Central memory CD8-positive, alpha-beta T cell (primary cell): ENCODE measurements at regions not wholly inside any gene's neighbourhood (a gene's known extent, or its start where the extent isn't known, plus 50 kb on each side); places are given as distances from the start of the nearest gene placed in this dataset.

Experiments used
- ATAC-seq: fragments of 150-1000 bp; cut with Tn5 transposase; replicated peaks from 2 replicates; pipeline ENCODE4 v1.10.0; 2022; ENCODE audit warnings: mild to moderate bottlenecking, moderate FRiP score, moderate number of reproducible peaks; ENCODE audit not compliant: poor library complexity, severe bottlenecking; ENCODE audit errors: extremely low read depth
- DNase-seq, 2 donors: peaks; one replicate each; pipeline ENCODE4 v3.0.0; 2021; ENCODE audit warnings: low spot score in 2 of 2
- H3K27ac Mint-ChIP-seq: one replicate; pipeline ENCODE4 v1.8.0; 2022; ENCODE audit warnings: low read depth, mild to moderate bottlenecking, moderate library complexity, mixed read lengths
- H3K27me3 Mint-ChIP-seq: one replicate; pipeline ENCODE4 v1.8.0; 2022; ENCODE audit warnings: mixed read lengths
- H3K36me3 Mint-ChIP-seq: one replicate; pipeline ENCODE4 v1.8.0; 2022; ENCODE audit warnings: mild to moderate bottlenecking, moderate library complexity, mixed read lengths; ENCODE audit not compliant: insufficient read depth
- H3K4me1 Mint-ChIP-seq: one replicate; pipeline ENCODE4 v1.8.0; 2022; ENCODE audit warnings: mixed read lengths
- H3K4me3 Mint-ChIP-seq: one replicate; pipeline ENCODE4 v1.8.0; 2022; ENCODE audit warnings: mild to moderate bottlenecking, moderate library complexity, mixed read lengths
- H3K9me3 Mint-ChIP-seq: one replicate; pipeline ENCODE4 v1.8.0; 2022; ENCODE audit warnings: mixed read lengths

- Mint-ChIP-seq H3K27ac (no peak overlapping the region), H3K36me3 (no peaks in the 10 kb centered on the region), H3K9me3 (no peaks in the 10 kb centered on the region), H3K27me3 (peaks cover 74% of the 10 kb centered on the region), H3K4me1 (no peaks in the 10 kb centered on the region), H3K4me3 (no peak overlapping the region)
- ATAC-seq (no peak), DNase-seq (no peak)
Observed at GRCh38 chr3:124514683-124515082, 215.6 kb upstream of the UMPS start.

GRCh38 chr3:124516333-124516732 is 213.9 kb upstream of the UMPS start:
- Mint-ChIP-seq H3K27me3 (peaks cover 70% of the 10 kb centered on the region), H3K4me1 (no peaks in the 10 kb centered on the region), H3K27ac (no peak overlapping the region), H3K4me3 (no peak overlapping the region), H3K36me3 (no peaks in the 10 kb centered on the region), H3K9me3 (no peaks in the 10 kb centered on the region)
- no peak for ATAC-seq
- DNase-seq: no peak

- H3K4me1 Mint-ChIP-seq: no peaks in the 10 kb centered on the region
Observed at GRCh38 chr3:124517306-124517705, 212.9 kb upstream of the UMPS start.

GRCh38 chr3:124518350-124518749 is 211.9 kb upstream of the UMPS start:
- no peaks in the 10 kb centered on the region for H3K9me3 Mint-ChIP-seq
- no peaks in the 10 kb centered on the region for H3K36me3 Mint-ChIP-seq
- H3K27me3 Mint-ChIP-seq: peaks cover 71% of the 10 kb centered on the region
- no peak overlapping the region for H3K4me3 Mint-ChIP-seq
- ATAC-seq: no peak
- no peak for DNase-seq
- H3K4me1 Mint-ChIP-seq: no peaks in the 10 kb centered on the region
- H3K27ac Mint-ChIP-seq: no peak overlapping the region

More at GRCh38 chr3:124517306-124517705, 212.9 kb upstream of the UMPS start:
- no peaks in the 10 kb centered on the region for H3K36me3 Mint-ChIP-seq
- no peak overlapping the region for H3K4me3 Mint-ChIP-seq
- no peak for ATAC-seq
- peaks cover 72% of the 10 kb centered on the region for H3K27me3 Mint-ChIP-seq
- DNase-seq: no peak
- no peaks in the 10 kb centered on the region for H3K9me3 Mint-ChIP-seq
- H3K27ac Mint-ChIP-seq: no peak overlapping the region

GRCh38 chr3:124519591-124520194 is 210.6 kb upstream of the UMPS start:
- DNase-seq: no peak
- H3K27me3 Mint-ChIP-seq: peaks cover 67% of the 10 kb centered on the region
- no peaks in the 10 kb centered on the region for H3K9me3 Mint-ChIP-seq
- no peaks in the 10 kb centered on the region for H3K36me3 Mint-ChIP-seq
- H3K4me1 Mint-ChIP-seq: no peaks in the 10 kb centered on the region
- no peak overlapping the region for H3K27ac Mint-ChIP-seq
- ATAC-seq: no peak
- no peak overlapping the region for H3K4me3 Mint-ChIP-seq

GRCh38 chr3:124520970-124521369 is 209.3 kb upstream of the UMPS start:
- Mint-ChIP-seq H3K36me3 (no peaks in the 10 kb centered on the region), H3K27ac (no peak overlapping the region), H3K9me3 (no peaks in the 10 kb centered on the region), H3K27me3 (peaks cover 67% of the 10 kb centered on the region), H3K4me3 (no peak overlapping the region), H3K4me1 (no peaks in the 10 kb centered on the region)
- DNase-seq: no peak
- no peak for ATAC-seq

GRCh38 chr3:124522082-124522625 is 208.1 kb upstream of the UMPS start:
- Mint-ChIP-seq H3K4me1 (no peaks in the 10 kb centered on the region), H3K36me3 (no peaks in the 10 kb centered on the region), H3K27ac (no peak overlapping the region), H3K27me3 (peaks cover 70% of the 10 kb centered on the region), H3K4me3 (no peak overlapping the region), H3K9me3 (no peaks in the 10 kb centered on the region)
- ATAC-seq (no peak), DNase-seq (no peak)

- Mint-ChIP-seq H3K27me3 (peaks cover 64% of the 10 kb centered on the region), H3K4me1 (no peaks in the 10 kb centered on the region), H3K36me3 (no peaks in the 10 kb centered on the region), H3K9me3 (no peaks in the 10 kb centered on the region), H3K4me3 (no peak overlapping the region), H3K27ac (no peak overlapping the region)
- DNase-seq (no peak), ATAC-seq (no peak)
Observed at GRCh38 chr3:124526601-124527000, 203.7 kb upstream of the UMPS start.

- Mint-ChIP-seq H3K9me3 (no peaks in the 10 kb centered on the region), H3K27ac (no peak overlapping the region)
Observed at GRCh38 chr3:124529826-124530571, 200.3 kb upstream of the UMPS start.

GRCh38 chr3:124530916-124531315 is 199.3 kb upstream of the UMPS start:
- H3K4me1 Mint-ChIP-seq: no peaks in the 10 kb centered on the region
- H3K27ac Mint-ChIP-seq: no peak overlapping the region
- H3K4me3 Mint-ChIP-seq: no peak overlapping the region
- H3K36me3 Mint-ChIP-seq: no peaks in the 10 kb centered on the region
- no peaks in the 10 kb centered on the region for H3K9me3 Mint-ChIP-seq
- no peak for DNase-seq
- ATAC-seq: no peak
- peaks cover 77% of the 10 kb centered on the region for H3K27me3 Mint-ChIP-seq

More at GRCh38 chr3:124529826-124530571, 200.3 kb upstream of the UMPS start:
- H3K4me1 Mint-ChIP-seq: no peaks in the 10 kb centered on the region
- ATAC-seq (no peak), DNase-seq (no peak)
- H3K36me3 Mint-ChIP-seq: no peaks in the 10 kb centered on the region
- H3K27me3 Mint-ChIP-seq: peaks cover 69% of the 10 kb centered on the region
- H3K4me3 Mint-ChIP-seq: no peak overlapping the region

GRCh38 chr3:124532071-124532470 is 198.2 kb upstream of the UMPS start:
- Mint-ChIP-seq H3K9me3 (no peaks in the 10 kb centered on the region), H3K36me3 (no peaks in the 10 kb centered on the region), H3K27ac (no peak overlapping the region), H3K27me3 (peaks cover 70% of the 10 kb centered on the region), H3K4me1 (no peaks in the 10 kb centered on the region), H3K4me3 (no peak overlapping the region)
- DNase-seq: no peak
- no peak for ATAC-seq

- H3K9me3 Mint-ChIP-seq: no peaks in the 10 kb centered on the region
- no peak overlapping the region for H3K4me3 Mint-ChIP-seq
- ATAC-seq: no peak
- no peak overlapping the region for H3K27ac Mint-ChIP-seq
- peaks cover 41% of the 10 kb centered on the region for H3K27me3 Mint-ChIP-seq
- no peak for DNase-seq
- H3K36me3 Mint-ChIP-seq: no peaks in the 10 kb centered on the region
- H3K4me1 Mint-ChIP-seq: no peaks in the 10 kb centered on the region
Observed at GRCh38 chr3:124535306-124535705, 194.9 kb upstream of the UMPS start.

- H3K27me3 Mint-ChIP-seq: peaks cover 18% of the 10 kb centered on the region
Observed at GRCh38 chr3:124540550-124541211, 189.6 kb upstream of the UMPS start.

More at GRCh38 chr3:124540550-124541211, 189.6 kb upstream of the UMPS start:
- no peak overlapping the region for H3K4me3 Mint-ChIP-seq
- H3K9me3 Mint-ChIP-seq: no peaks in the 10 kb centered on the region
- no peaks in the 10 kb centered on the region for H3K4me1 Mint-ChIP-seq
- no peaks in the 10 kb centered on the region for H3K36me3 Mint-ChIP-seq
- DNase-seq: no peak
- H3K27ac Mint-ChIP-seq: no peak overlapping the region
- no peak for ATAC-seq
